ENCODE measurements at regions not wholly inside any gene's neighbourhood (a gene's known extent, or its start where the extent isn't known, plus 50 kb on each side); places are given as distances from the start of the nearest gene placed in this dataset.

DNA sequence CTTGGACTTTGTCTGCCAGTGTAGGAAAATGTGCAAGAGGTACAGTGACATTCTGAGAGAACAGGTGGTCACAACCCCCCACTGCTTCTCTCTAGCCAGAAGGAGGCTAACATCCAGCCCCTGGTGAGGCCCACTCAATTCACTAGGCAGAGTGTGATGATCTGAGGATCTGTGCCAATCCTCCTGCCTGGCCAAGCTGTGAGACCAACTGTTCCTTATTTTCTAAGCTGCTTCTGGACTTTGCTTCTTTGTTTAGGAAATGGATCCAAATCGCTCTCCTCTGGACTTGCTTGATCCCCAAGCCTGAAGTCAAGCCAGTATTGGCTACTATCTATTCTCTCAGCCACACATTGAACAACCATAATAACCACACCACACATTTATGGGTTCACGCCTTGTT is 202.8 kb downstream of the PIK3C3 start:
- no peaks in the 10 kb centered on the region for H3K9me3 ChIP-seq (ENCODE audit: low read depth)
- H3K27ac ChIP-seq, result no peak overlapping the region
- H3K4me2 ChIP-seq (ENCODE audit: unreplicated experiment), result no peak overlapping the region
- H3K79me2 ChIP-seq (ENCODE audit: insufficient read depth), result no peaks in the 10 kb centered on the region
- no peaks in the 10 kb centered on the region for H3K4me1 ChIP-seq (ENCODE audit: insufficient read depth)
- no peaks in the 10 kb centered on the region for H3F3A ChIP-seq (ENCODE audit: insufficient read depth)
- 20 to 39% methylated on average over 2 of the region's 2 CpGs for WGBS, 2 experiments (ENCODE audit: low coverage in 1 of 2, low lambda C conversion rate in 2 of 2, missing lambda C conversion rate in 2 of 2)
- no peaks in the 10 kb centered on the region for H4K20me1 ChIP-seq (ENCODE audit: insufficient read depth)
- H3K27me3 ChIP-seq (replicated peaks; ENCODE audit: insufficient read depth), result no peaks in the 10 kb centered on the region
- no peaks in the 10 kb centered on the region for H3K9me2 ChIP-seq (ENCODE audit: insufficient read depth)
- no peak for DNase-seq
- H3K9ac ChIP-seq, result no peak overlapping the region
- TF ChIP-seq EZH2phosphoT487 (IDR thresholded peaks at IDR 0.05; ENCODE audit: insufficient read depth, low read depth) (no peak), EZH2 (IDR thresholded peaks at IDR 0.05; ENCODE audit: insufficient read depth, poor library complexity, severe bottlenecking) (no peak)
- H3K4me3 ChIP-seq, result no peak overlapping the region
- no peaks in the 10 kb centered on the region for H3K36me3 ChIP-seq (ENCODE audit: low read depth)
- H2AFZ ChIP-seq, result no peak overlapping the region
- in situ Hi-C loops (cut with MboI), result no loop called here

DNA sequence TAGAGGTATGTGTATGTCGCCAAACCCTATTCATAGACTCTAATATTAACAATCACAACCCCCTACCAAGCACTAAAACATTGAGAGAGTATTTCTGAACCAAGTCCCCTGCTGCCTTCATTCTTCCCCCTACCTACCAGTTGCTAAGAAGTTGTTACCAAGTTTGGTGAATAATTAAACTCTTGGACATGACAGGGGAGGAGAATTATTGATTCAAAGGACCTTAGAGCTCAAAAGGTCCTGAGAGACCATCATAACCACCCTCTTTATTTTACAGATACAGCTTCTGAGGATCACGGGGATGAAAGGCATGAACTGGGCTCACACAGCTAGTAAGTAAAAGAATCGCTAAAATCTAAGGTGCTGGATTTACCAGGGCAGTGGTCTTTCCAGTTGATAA is 204.1 kb downstream of the PIK3C3 start:
- no peak for DNase-seq
- H3F3A ChIP-seq (ENCODE audit: insufficient read depth), result no peaks in the 10 kb centered on the region
- TF ChIP-seq EZH2 (IDR thresholded peaks at IDR 0.05; ENCODE audit: insufficient read depth, poor library complexity, severe bottlenecking), result no peak
- TF ChIP-seq EZH2phosphoT487 (IDR thresholded peaks at IDR 0.05; ENCODE audit: insufficient read depth, low read depth), result no peak
- H2AFZ ChIP-seq, result no peak overlapping the region
- no peak overlapping the region for H3K4me2 ChIP-seq (ENCODE audit: unreplicated experiment)
- WGBS, 2 experiments (ENCODE audit: low coverage in 1 of 2, low lambda C conversion rate in 2 of 2, missing lambda C conversion rate in 2 of 2), result 51 to 60% methylated on average over 3 of the region's 3 CpGs
- H3K9ac ChIP-seq, result no peak overlapping the region
- no peak overlapping the region for H3K4me3 ChIP-seq
- no peaks in the 10 kb centered on the region for H3K9me3 ChIP-seq (ENCODE audit: low read depth)
- H3K79me2 ChIP-seq (ENCODE audit: insufficient read depth), result no peaks in the 10 kb centered on the region
- H4K20me1 ChIP-seq (ENCODE audit: insufficient read depth), result no peaks in the 10 kb centered on the region
- H3K27me3 ChIP-seq (replicated peaks; ENCODE audit: insufficient read depth), result no peaks in the 10 kb centered on the region
- in situ Hi-C loops (cut with MboI), result no loop called here
- H3K36me3 ChIP-seq (ENCODE audit: low read depth), result no peaks in the 10 kb centered on the region
- H3K4me1 ChIP-seq (ENCODE audit: insufficient read depth), result no peaks in the 10 kb centered on the region
- H3K27ac ChIP-seq, result no peak overlapping the region
- no peaks in the 10 kb centered on the region for H3K9me2 ChIP-seq (ENCODE audit: insufficient read depth)

DNA sequence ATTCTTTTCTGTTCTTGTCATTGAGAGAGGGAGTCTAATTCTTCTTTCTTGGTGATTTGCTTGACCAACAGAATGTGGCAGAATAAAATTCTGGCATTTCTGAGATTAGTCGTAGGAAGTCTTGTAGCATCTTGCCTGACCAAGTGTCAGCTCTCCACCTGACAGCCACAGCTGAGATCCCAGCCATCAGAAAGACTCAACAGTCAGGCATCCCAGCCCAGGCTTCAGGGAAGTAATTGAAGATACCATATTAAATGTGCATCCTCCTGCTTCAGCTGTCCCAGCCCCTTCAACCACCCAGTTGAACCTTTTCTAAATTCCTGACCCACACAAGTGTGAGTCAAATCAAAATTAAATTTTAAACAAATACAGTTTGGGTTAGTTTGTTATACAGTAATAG is 208.3 kb downstream of the PIK3C3 start:
- no peaks in the 10 kb centered on the region for H4K20me1 ChIP-seq (ENCODE audit: insufficient read depth)
- H2AFZ ChIP-seq, result no peak overlapping the region
- no peak overlapping the region for H3K27ac ChIP-seq
- H3F3A ChIP-seq (ENCODE audit: insufficient read depth), result no peaks in the 10 kb centered on the region
- 26 to 46% methylated on average over 1 of the region's 1 CpG for WGBS, 2 experiments (ENCODE audit: low coverage in 1 of 2, low lambda C conversion rate in 2 of 2, missing lambda C conversion rate in 2 of 2)
- no peaks in the 10 kb centered on the region for H3K27me3 ChIP-seq (replicated peaks; ENCODE audit: insufficient read depth)
- no peaks in the 10 kb centered on the region for H3K36me3 ChIP-seq (ENCODE audit: low read depth)
- no peak for DNase-seq
- H3K4me1 ChIP-seq (ENCODE audit: insufficient read depth), result no peaks in the 10 kb centered on the region
- H3K9me2 ChIP-seq (ENCODE audit: insufficient read depth), result no peaks in the 10 kb centered on the region
- H3K79me2 ChIP-seq (ENCODE audit: insufficient read depth), result no peaks in the 10 kb centered on the region
- TF ChIP-seq EZH2phosphoT487 (IDR thresholded peaks at IDR 0.05; ENCODE audit: insufficient read depth, low read depth), result no peak
- TF ChIP-seq EZH2 (IDR thresholded peaks at IDR 0.05; ENCODE audit: insufficient read depth, poor library complexity, severe bottlenecking), result no peak
- H3K4me3 ChIP-seq, result no peak overlapping the region
- no peaks in the 10 kb centered on the region for H3K9me3 ChIP-seq (ENCODE audit: low read depth)
- in situ Hi-C loops (cut with MboI), result no loop called here
- no peak overlapping the region for H3K9ac ChIP-seq
- no peak overlapping the region for H3K4me2 ChIP-seq (ENCODE audit: unreplicated experiment)

DNA sequence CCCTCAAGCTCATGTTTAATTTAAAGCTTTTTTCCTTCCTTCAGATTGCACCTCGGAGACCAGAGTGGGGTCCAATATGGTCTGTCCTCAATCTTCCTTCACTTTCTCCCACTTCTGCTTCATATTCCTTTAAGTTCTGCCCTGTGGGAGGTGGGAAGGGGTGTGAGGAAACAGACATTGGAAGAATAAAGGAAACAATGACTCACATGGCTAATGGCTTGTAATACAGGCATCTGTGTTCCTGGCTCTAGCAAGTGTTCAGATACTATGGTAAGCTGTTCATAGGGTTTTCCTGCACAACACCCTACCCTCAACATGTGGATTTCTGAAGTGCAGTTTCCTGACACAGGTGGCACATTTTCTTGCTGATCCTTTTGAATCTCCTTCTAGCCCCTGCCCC is 209.5 kb downstream of the PIK3C3 start:
- H3K36me3 ChIP-seq (ENCODE audit: low read depth), result no peaks in the 10 kb centered on the region
- TF ChIP-seq EZH2phosphoT487 (IDR thresholded peaks at IDR 0.05; ENCODE audit: insufficient read depth, low read depth), result no peak
- no peak for TF ChIP-seq EZH2 (IDR thresholded peaks at IDR 0.05; ENCODE audit: insufficient read depth, poor library complexity, severe bottlenecking)
- no peak overlapping the region for H3K9ac ChIP-seq
- no peaks in the 10 kb centered on the region for H3K79me2 ChIP-seq (ENCODE audit: insufficient read depth)
- no peak overlapping the region for H3K4me3 ChIP-seq
- H3F3A ChIP-seq (ENCODE audit: insufficient read depth), result no peaks in the 10 kb centered on the region
- no peaks in the 10 kb centered on the region for H3K27me3 ChIP-seq (replicated peaks; ENCODE audit: insufficient read depth)
- no peak overlapping the region for H3K4me2 ChIP-seq (ENCODE audit: unreplicated experiment)
- peak; percentile 8 for DNase-seq
- no peaks in the 10 kb centered on the region for H3K4me1 ChIP-seq (ENCODE audit: insufficient read depth)
- H3K27ac ChIP-seq, result no peak overlapping the region
- 52 to 74% methylated on average over 1 of the region's 1 CpG for whole genome bisulfite sequencing, 2 experiments (ENCODE audit: low coverage in 1 of 2, low lambda C conversion rate in 2 of 2, missing lambda C conversion rate in 2 of 2)
- in situ Hi-C loops (cut with MboI), result no loop called here
- no peaks in the 10 kb centered on the region for H3K9me2 ChIP-seq (ENCODE audit: insufficient read depth)
- no peaks in the 10 kb centered on the region for H4K20me1 ChIP-seq (ENCODE audit: insufficient read depth)
- no peaks in the 10 kb centered on the region for H3K9me3 ChIP-seq (ENCODE audit: low read depth)
- no peak overlapping the region for H2AFZ ChIP-seq

DNA sequence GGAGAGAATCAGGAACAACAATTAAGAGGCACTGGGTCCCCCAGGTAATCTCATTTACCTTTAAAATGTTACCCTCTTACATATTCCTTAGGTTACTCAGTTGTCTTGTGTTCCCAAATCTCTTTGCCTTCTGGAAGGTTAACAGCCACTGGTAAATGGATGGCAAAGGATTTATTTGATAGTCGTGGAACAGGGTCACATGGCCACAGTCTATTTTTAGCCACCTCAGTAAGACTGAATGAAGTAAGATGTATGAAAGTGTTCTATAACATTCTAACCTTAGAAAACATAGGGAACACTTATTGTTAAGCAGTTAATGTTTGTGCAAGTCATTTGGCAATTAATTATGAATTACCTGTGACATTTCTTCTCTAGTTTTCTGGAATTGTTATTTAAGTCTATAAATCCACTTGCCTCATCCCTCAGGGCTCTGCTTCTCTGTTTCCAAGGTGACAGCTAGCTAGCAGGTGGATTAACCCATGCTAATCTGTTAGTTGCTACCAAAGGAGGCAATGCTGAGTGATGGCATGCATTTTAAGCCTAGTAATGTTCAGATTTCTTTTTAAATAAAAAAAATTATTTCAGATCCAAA is 211.0 kb downstream of the PIK3C3 start:
- Histone ChIP-seq H3K27ac (no peak overlapping the region), H3F3A (ENCODE audit: insufficient read depth) (no peaks in the 10 kb centered on the region), H3K36me3 (ENCODE audit: low read depth) (no peaks in the 10 kb centered on the region), H4K20me1 (ENCODE audit: insufficient read depth) (no peaks in the 10 kb centered on the region), H2AFZ (no peak overlapping the region), H3K9me3 (ENCODE audit: low read depth) (no peaks in the 10 kb centered on the region), H3K4me1 (ENCODE audit: insufficient read depth) (no peaks in the 10 kb centered on the region), H3K4me2 (ENCODE audit: unreplicated experiment) (no peak overlapping the region), H3K4me3 (no peak overlapping the region), H3K27me3 (replicated peaks; ENCODE audit: insufficient read depth) (no peaks in the 10 kb centered on the region), H3K9ac (no peak overlapping the region), H3K9me2 (ENCODE audit: insufficient read depth) (no peaks in the 10 kb centered on the region), H3K79me2 (ENCODE audit: insufficient read depth) (no peaks in the 10 kb centered on the region)
- in situ Hi-C loops (cut with MboI), result no loop called here
- 0 to 5% methylated on average over 1 of the region's 1 CpG for WGBS, 2 experiments (ENCODE audit: low coverage in 1 of 2, low lambda C conversion rate in 2 of 2, missing lambda C conversion rate in 2 of 2)
- no peak for TF ChIP-seq EZH2 (IDR thresholded peaks at IDR 0.05; ENCODE audit: insufficient read depth, poor library complexity, severe bottlenecking)
- TF ChIP-seq EZH2phosphoT487 (IDR thresholded peaks at IDR 0.05; ENCODE audit: insufficient read depth, low read depth), result no peak
- no peak for DNase-seq
